ENCODE measurements at regions not wholly inside any gene's neighbourhood (a gene's known extent, or its start where the extent isn't known, plus 50 kb on each side); places are given as distances from the start of the nearest gene placed in this dataset.
"Not testable (repeated sequence)": the region's sequence is repeated elsewhere in the genome, so short reads cannot be mapped to it uniquely, and the experiment has no call there.

GRCh38 chr9:74197771-74198170 is 299.4 kb upstream of the RORB start:
- TF ChIP-seq POLR2A (IDR thresholded peaks at IDR 0.05): not testable (repeated sequence)
- TF ChIP-seq, protein P1, sequence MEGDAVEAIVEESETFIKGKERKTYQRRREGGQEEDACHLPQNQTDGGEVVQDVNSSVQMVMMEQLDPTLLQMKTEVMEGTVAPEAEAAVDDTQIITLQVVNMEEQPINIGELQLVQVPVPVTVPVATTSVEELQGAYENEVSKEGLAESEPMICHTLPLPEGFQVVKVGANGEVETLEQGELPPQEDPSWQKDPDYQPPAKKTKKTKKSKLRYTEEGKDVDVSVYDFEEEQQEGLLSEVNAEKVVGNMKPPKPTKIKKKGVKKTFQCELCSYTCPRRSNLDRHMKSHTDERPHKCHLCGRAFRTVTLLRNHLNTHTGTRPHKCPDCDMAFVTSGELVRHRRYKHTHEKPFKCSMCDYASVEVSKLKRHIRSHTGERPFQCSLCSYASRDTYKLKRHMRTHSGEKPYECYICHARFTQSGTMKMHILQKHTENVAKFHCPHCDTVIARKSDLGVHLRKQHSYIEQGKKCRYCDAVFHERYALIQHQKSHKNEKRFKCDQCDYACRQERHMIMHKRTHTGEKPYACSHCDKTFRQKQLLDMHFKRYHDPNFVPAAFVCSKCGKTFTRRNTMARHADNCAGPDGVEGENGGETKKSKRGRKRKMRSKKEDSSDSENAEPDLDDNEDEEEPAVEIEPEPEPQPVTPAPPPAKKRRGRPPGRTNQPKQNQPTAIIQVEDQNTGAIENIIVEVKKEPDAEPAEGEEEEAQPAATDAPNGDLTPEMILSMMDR (IDR thresholded peaks at IDR 0.05): not testable (repeated sequence)

Measured in heart left ventricle (tissue), 13 donors.